ENCODE measurements at regions not wholly inside any gene's neighbourhood (a gene's known extent, or its start where the extent isn't known, plus 50 kb on each side); places are given as distances from the start of the nearest gene placed in this dataset.

- TF ChIP-seq CTCF (IDR thresholded peaks at IDR 0.05) (no peak), POLR2A (IDR thresholded peaks at IDR 0.05) (no peak), EP300 (IDR thresholded peaks at IDR 0.05) (no peak), POLR2AphosphoS5 (IDR thresholded peaks at IDR 0.05) (no peak)
- DNase-seq: no peak
Measured at GRCh38 chr14:39912192-39913100, 480.2 kb upstream of the FBXO33 start.

GRCh38 chr14:39897657-39898056, 465.4 kb upstream of the FBXO33 start:
- H3K36me3 ChIP-seq: no peaks in the 10 kb centered on the region
- H3K27me3 ChIP-seq: no peaks in the 10 kb centered on the region
- intact Hi-C loops (cut with DNase I): no loop called here
- H3K27ac ChIP-seq: no peak overlapping the region
- TF ChIP-seq CTCF (IDR thresholded peaks at IDR 0.05) (no peak), POLR2AphosphoS5 (IDR thresholded peaks at IDR 0.05) (no peak), POLR2A (IDR thresholded peaks at IDR 0.05) (no peak), EP300 (IDR thresholded peaks at IDR 0.05) (no peak)
- WGBS, 2 donors: 92 to 93% methylated on average over 2 of the region's 2 CpGs
- no peak overlapping the region for H3K4me3 ChIP-seq
- no peak for DNase-seq
- no peaks in the 10 kb centered on the region for H3K9me3 ChIP-seq
- no peaks in the 10 kb centered on the region for H3K4me1 ChIP-seq

More at GRCh38 chr14:39912192-39913100, 480.2 kb upstream of the FBXO33 start:
- H3K4me3 ChIP-seq: no peak overlapping the region
- H3K27me3 ChIP-seq: no peaks in the 10 kb centered on the region
- 71 to 78% methylated on average over 6 of the region's 6 CpGs for WGBS, 2 donors
- intact Hi-C loops (cut with DNase I): no loop called here
- no peaks in the 10 kb centered on the region for H3K9me3 ChIP-seq
- no peaks in the 10 kb centered on the region for H3K36me3 ChIP-seq
- no peaks in the 10 kb centered on the region for H3K4me1 ChIP-seq
- H3K27ac ChIP-seq: no peak overlapping the region

GRCh38 chr14:39890026-39890425, 457.8 kb upstream of the FBXO33 start:
- H3K4me3 ChIP-seq: no peak overlapping the region
- no peak for TF ChIP-seq POLR2A (IDR thresholded peaks at IDR 0.05)
- no peak for TF ChIP-seq EP300 (IDR thresholded peaks at IDR 0.05)
- no peak for TF ChIP-seq CTCF (IDR thresholded peaks at IDR 0.05)
- no peak for TF ChIP-seq POLR2AphosphoS5 (IDR thresholded peaks at IDR 0.05)
- no peak for DNase-seq
- 73 to 88% methylated on average over 1 of the region's 1 CpG for WGBS, 2 donors
- no peaks in the 10 kb centered on the region for H3K9me3 ChIP-seq
- intact Hi-C loops (cut with DNase I): no loop called here
- H3K4me1 ChIP-seq: no peaks in the 10 kb centered on the region
- no peaks in the 10 kb centered on the region for H3K36me3 ChIP-seq
- H3K27ac ChIP-seq: no peak overlapping the region
- no peaks in the 10 kb centered on the region for H3K27me3 ChIP-seq

GRCh38 chr14:39884091-39884490, 451.9 kb upstream of the FBXO33 start:
- DNase-seq: no peak
- no peak for TF ChIP-seq CTCF (IDR thresholded peaks at IDR 0.05)
- TF ChIP-seq POLR2A (IDR thresholded peaks at IDR 0.05): no peak
- TF ChIP-seq EP300 (IDR thresholded peaks at IDR 0.05): no peak
- TF ChIP-seq POLR2AphosphoS5 (IDR thresholded peaks at IDR 0.05): no peak
- Histone ChIP-seq H3K9me3 (no peaks in the 10 kb centered on the region), H3K27me3 (no peaks in the 10 kb centered on the region), H3K36me3 (no peaks in the 10 kb centered on the region), H3K4me1 (no peaks in the 10 kb centered on the region), H3K4me3 (no peak overlapping the region), H3K27ac (no peak overlapping the region)
- intact Hi-C loops (cut with DNase I): no loop called here
